Central memory CD8-positive, alpha-beta T cell (primary cell): ENCODE measurements at regions not wholly inside any gene's neighbourhood (a gene's known extent, or its start where the extent isn't known, plus 50 kb on each side); places are given as distances from the start of the nearest gene placed in this dataset.

Experiments used
- ATAC-seq: fragments of 150-1000 bp; cut with Tn5 transposase; replicated peaks from 2 replicates; pipeline ENCODE4 v1.10.0; 2022; ENCODE audit warnings: mild to moderate bottlenecking, moderate FRiP score, moderate number of reproducible peaks; ENCODE audit not compliant: poor library complexity, severe bottlenecking; ENCODE audit errors: extremely low read depth
- DNase-seq, 2 donors: peaks; one replicate each; pipeline ENCODE4 v3.0.0; 2021; ENCODE audit warnings: low spot score in 2 of 2
- H3K27ac Mint-ChIP-seq: one replicate; pipeline ENCODE4 v1.8.0; 2022; ENCODE audit warnings: low read depth, mild to moderate bottlenecking, moderate library complexity, mixed read lengths
- H3K27me3 Mint-ChIP-seq: one replicate; pipeline ENCODE4 v1.8.0; 2022; ENCODE audit warnings: mixed read lengths
- H3K36me3 Mint-ChIP-seq: one replicate; pipeline ENCODE4 v1.8.0; 2022; ENCODE audit warnings: mild to moderate bottlenecking, moderate library complexity, mixed read lengths; ENCODE audit not compliant: insufficient read depth
- H3K4me1 Mint-ChIP-seq: one replicate; pipeline ENCODE4 v1.8.0; 2022; ENCODE audit warnings: mixed read lengths
- H3K4me3 Mint-ChIP-seq: one replicate; pipeline ENCODE4 v1.8.0; 2022; ENCODE audit warnings: mild to moderate bottlenecking, moderate library complexity, mixed read lengths
- H3K9me3 Mint-ChIP-seq: one replicate; pipeline ENCODE4 v1.8.0; 2022; ENCODE audit warnings: mixed read lengths

DNA sequence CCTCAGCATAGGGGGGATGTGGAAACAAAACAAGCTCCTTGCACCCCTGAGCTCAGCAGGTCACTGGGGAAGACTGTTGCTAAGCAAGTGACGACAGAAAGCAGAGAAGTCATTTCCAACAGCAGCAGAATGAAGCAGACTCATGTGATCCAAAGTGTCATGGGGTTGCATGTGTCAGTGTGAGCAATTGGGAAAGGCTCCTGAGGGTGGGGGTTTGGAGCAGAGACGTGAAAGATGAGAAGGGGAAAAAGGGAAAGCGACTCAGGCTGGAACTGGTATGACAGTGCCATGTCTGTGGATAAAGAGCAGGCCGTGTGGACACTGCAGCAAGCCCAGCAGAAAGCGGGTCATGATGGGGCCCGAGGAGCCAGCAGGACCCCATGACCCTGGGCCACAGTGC is 363.9 kb downstream of the PREX1 start:
- H3K9me3 Mint-ChIP-seq, result no peaks in the 10 kb centered on the region
- peaks cover 2% of the 10 kb centered on the region for H3K36me3 Mint-ChIP-seq
- no peak overlapping the region for H3K4me3 Mint-ChIP-seq
- no peak overlapping the region for H3K27ac Mint-ChIP-seq
- no peaks in the 10 kb centered on the region for H3K4me1 Mint-ChIP-seq
- H3K27me3 Mint-ChIP-seq, result peaks cover 12% of the 10 kb centered on the region
- no peak for ATAC-seq
- no peak for DNase-seq

DNA sequence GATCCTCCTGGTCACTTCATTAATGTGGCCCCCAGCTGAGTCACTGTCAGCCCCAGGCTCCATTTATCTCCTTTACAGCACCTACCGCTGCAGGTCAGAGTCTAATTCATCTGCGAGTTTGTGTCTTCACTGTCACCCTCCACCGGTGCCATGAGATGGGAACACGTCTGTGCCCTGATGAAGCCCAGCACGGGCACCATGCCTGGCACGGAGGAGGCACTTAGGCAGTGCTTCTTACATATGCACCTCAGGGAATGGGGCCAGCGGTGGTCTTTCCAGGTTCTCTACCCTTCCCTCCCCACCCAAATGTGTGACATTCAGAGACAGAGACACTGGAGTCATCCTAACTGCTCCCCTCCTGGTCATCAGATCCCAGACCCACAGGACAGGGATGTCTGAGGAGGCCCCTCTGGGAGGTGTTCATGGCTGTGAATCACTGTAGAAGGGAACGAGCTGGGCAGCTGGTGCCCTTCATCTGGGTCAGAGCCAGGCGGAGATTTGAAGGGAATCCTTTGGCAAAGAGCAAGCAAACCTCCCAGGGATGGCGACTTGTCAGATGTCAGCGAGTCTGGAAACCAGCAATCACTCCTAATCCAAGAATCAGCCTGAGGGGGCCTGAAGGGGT is 364.6 kb downstream of the PREX1 start:
- ATAC-seq (no peak), DNase-seq (no peak)
- no peaks in the 10 kb centered on the region for H3K9me3 Mint-ChIP-seq
- no peaks in the 10 kb centered on the region for H3K4me1 Mint-ChIP-seq
- H3K4me3 Mint-ChIP-seq, result no peak overlapping the region
- H3K27ac Mint-ChIP-seq, result no peak overlapping the region
- H3K27me3 Mint-ChIP-seq, result peaks cover 12% of the 10 kb centered on the region
- peaks cover 2% of the 10 kb centered on the region for H3K36me3 Mint-ChIP-seq

- DNase-seq, result no peak
- H3K27ac Mint-ChIP-seq, result no peak overlapping the region
- ATAC-seq, result no peak
- no peaks in the 10 kb centered on the region for H3K36me3 Mint-ChIP-seq
- no peak overlapping the region for H3K4me3 Mint-ChIP-seq
- no peaks in the 10 kb centered on the region for H3K9me3 Mint-ChIP-seq
- H3K4me1 Mint-ChIP-seq, result no peaks in the 10 kb centered on the region
- H3K27me3 Mint-ChIP-seq, result peaks cover 12% of the 10 kb centered on the region
Observed at GRCh38 chr20:48461735-48462119, 366.1 kb downstream of the PREX1 start.

- no peaks in the 10 kb centered on the region for H3K9me3 Mint-ChIP-seq
- H3K27ac Mint-ChIP-seq, result no peak overlapping the region
- DNase-seq (no peak), ATAC-seq (no peak)
- no peaks in the 10 kb centered on the region for H3K4me1 Mint-ChIP-seq
- H3K4me3 Mint-ChIP-seq, result no peak overlapping the region
- H3K36me3 Mint-ChIP-seq, result no peaks in the 10 kb centered on the region
- peaks cover 12% of the 10 kb centered on the region for H3K27me3 Mint-ChIP-seq
Observed at GRCh38 chr20:48461091-48461734, 366.6 kb downstream of the PREX1 start.

DNA sequence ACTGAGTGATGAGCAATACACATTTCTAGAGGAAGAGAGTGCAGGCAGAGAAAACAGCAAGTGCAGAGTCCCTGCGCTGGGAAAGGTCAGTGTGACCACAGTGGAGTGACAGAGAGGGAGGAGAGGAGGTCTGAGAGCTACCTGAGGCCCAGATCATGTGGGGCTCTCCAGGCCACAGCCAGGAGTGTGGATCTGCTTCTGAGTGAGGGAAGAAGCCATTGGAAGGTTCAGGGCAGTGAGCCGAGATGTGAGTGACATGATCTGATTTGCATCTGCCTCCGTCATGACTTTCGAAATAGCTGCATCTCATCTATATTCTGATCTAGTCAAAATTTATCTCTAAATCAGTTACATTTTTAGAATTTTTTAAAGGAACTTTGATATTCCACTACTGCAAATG is 367.1 kb downstream of the PREX1 start:
- Mint-ChIP-seq H3K36me3 (no peaks in the 10 kb centered on the region), H3K27ac (no peak overlapping the region), H3K9me3 (no peaks in the 10 kb centered on the region), H3K4me1 (no peaks in the 10 kb centered on the region), H3K27me3 (peaks cover 12% of the 10 kb centered on the region), H3K4me3 (no peak overlapping the region)
- no peak for ATAC-seq
- DNase-seq, result no peak

DNA sequence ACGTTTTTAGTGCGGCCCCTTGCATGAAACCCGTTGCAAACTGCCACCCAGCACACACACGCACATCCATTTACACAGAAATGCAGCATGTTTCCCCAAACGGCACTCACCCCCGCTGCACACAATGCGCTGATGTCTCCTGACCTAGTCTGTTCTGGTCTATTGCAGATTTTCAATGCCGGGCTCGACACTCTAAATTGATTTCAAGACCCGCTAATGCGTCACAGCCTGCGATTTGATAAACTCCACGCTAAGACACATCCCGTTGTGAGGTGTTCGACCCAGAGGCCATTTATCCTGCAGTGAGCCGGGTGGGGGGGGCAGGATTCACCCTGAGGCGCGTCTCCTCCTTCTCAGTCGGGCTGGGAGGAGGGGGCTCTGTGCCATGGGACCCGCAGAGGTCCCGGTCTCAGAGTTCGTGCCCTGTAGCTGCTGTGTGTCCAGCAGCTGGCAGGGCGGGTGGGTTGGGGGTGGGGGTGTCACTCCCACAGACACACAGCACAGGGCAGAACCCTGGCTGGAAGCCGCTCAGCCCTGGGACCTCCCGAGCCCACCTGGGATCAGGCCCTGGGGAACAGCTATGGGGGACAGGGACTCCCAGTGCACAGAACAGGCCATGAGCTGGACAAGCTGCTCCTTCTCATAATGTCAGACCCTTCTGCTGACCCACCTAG is 367.9 kb downstream of the PREX1 start:
- Mint-ChIP-seq H3K27me3 (peaks cover 15% of the 10 kb centered on the region), H3K9me3 (no peaks in the 10 kb centered on the region), H3K4me1 (no peaks in the 10 kb centered on the region), H3K4me3 (no peak overlapping the region), H3K36me3 (no peaks in the 10 kb centered on the region), H3K27ac (no peak overlapping the region)
- DNase-seq (no peak), ATAC-seq (no peak)

DNA sequence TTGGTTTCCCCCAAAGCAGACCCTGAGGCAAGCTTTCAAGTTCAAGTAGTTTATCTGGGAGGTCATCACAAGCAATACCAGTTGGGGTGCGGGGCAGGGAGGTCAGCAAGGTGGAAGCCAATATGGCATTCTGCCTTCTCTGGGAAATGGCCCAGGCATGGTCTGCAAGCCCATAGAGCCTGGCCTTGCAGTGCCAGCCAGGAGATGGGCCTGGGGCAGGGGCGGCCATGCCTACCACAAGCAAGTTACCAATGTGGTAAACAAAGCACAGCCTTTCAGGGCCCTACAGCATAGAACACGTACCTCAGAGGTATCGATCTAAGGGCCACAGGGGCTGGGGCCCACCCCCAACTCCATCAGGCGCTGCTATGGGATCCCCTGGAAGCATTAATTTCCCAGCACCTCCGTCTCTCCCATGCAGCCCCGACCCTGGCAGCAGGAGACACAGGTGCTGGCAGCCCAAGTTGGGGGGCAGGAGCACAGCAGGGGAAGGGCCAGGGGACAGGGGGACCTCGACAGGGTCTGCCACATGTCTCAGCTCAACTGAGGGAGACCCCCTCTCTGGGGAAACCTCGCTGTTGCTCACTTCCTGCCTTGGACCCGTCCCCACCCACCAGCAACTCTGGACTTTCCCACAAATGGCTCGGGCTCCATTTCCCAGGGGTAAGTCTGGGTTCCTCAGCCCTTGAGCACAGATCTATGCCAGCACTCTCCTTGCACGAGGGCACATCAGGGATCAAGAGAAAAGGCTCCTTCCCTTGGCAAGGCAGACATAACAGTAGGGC is 369.0 kb downstream of the PREX1 start:
- DNase-seq (no peak), ATAC-seq (no peak)
- H3K27me3 Mint-ChIP-seq, result peaks cover 24% of the 10 kb centered on the region
- H3K36me3 Mint-ChIP-seq, result no peaks in the 10 kb centered on the region
- H3K9me3 Mint-ChIP-seq, result no peaks in the 10 kb centered on the region
- no peaks in the 10 kb centered on the region for H3K4me1 Mint-ChIP-seq
- no peak overlapping the region for H3K27ac Mint-ChIP-seq
- no peak overlapping the region for H3K4me3 Mint-ChIP-seq

DNA sequence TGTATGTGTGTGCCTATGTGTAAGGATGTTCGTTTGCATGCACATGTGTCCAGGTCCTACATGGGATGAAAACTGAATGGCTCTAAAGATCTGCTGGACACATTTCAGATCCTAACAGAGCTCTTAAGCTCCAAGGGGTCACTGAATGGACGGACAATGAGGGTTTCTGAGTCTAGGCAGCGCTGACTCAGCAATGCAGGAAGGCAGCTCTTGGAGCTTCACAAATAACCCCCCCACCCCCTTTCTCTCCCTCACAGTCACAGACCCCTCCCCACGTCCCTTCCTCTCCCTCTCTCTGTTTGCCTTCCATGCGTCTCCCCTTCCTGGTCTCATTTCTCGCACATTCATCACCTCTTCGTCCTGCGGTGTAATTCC is 369.8 kb downstream of the PREX1 start:
- no peaks in the 10 kb centered on the region for H3K4me1 Mint-ChIP-seq
- H3K36me3 Mint-ChIP-seq, result no peaks in the 10 kb centered on the region
- no peak overlapping the region for H3K27ac Mint-ChIP-seq
- H3K4me3 Mint-ChIP-seq, result no peak overlapping the region
- ATAC-seq (no peak), DNase-seq (no peak)
- peaks cover 18% of the 10 kb centered on the region for H3K27me3 Mint-ChIP-seq
- H3K9me3 Mint-ChIP-seq, result no peaks in the 10 kb centered on the region

DNA sequence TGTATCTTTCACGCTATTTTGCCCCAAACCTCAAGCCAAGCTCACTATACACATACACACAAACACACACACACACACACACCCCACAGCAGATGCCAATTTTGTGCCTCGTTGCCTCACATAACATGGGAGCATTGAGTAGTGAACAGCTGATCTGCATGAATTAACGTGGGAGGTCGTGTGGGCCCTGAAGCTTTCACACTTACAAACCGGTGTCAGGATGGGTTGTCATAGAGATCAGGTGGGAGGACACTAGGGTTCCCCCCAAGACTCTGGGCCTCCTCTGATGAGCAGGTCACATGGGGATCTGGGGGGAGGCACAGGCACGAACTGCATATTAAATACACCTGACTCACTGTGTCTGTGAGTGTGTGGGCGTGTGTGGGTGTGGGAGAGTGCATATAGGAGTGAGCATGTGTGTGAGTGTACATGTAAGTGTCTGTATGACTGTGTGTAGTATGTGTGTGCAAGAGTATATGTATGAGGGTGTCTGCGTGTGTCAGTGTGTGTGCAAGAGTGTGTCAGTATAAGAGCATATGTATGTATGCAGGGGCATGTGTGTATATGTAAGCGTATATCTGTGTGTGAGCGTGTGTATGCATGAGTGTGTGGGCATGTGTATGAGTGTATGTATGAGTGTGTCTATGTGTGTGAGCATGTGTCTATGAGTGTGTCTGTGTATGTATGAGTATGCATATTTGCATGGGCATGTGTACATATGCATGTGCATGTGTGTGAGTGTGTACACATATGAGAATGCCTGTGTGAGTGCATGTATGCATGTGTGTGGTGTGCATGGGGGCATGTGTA is 370.4 kb downstream of the PREX1 start:
- Mint-ChIP-seq H3K27me3 (peaks cover 16% of the 10 kb centered on the region), H3K27ac (no peak overlapping the region), H3K4me3 (no peak overlapping the region), H3K4me1 (no peaks in the 10 kb centered on the region), H3K9me3 (no peaks in the 10 kb centered on the region), H3K36me3 (no peaks in the 10 kb centered on the region)
- no peak for DNase-seq
- no peak for ATAC-seq

GRCh38 chr20:48456366-48457192 is 371.2 kb downstream of the PREX1 start:
- Mint-ChIP-seq H3K9me3 (no peaks in the 10 kb centered on the region), H3K27ac (no peak overlapping the region), H3K36me3 (no peaks in the 10 kb centered on the region), H3K4me3 (no peak overlapping the region), H3K4me1 (no peaks in the 10 kb centered on the region), H3K27me3 (peaks cover 16% of the 10 kb centered on the region)
- no peak for DNase-seq
- ATAC-seq, result no peak

- Mint-ChIP-seq H3K4me3 (no peak overlapping the region), H3K36me3 (no peaks in the 10 kb centered on the region), H3K9me3 (no peaks in the 10 kb centered on the region), H3K27me3 (peaks cover 16% of the 10 kb centered on the region), H3K4me1 (no peaks in the 10 kb centered on the region), H3K27ac (no peak overlapping the region)
- no peak for ATAC-seq
- DNase-seq, result no peak
Observed at GRCh38 chr20:48455651-48456365, 372.0 kb downstream of the PREX1 start.
